ENCODE measurements at regions not wholly inside any gene's neighbourhood (a gene's known extent, or its start where the extent isn't known, plus 50 kb on each side); places are given as distances from the start of the nearest gene placed in this dataset.

DNA sequence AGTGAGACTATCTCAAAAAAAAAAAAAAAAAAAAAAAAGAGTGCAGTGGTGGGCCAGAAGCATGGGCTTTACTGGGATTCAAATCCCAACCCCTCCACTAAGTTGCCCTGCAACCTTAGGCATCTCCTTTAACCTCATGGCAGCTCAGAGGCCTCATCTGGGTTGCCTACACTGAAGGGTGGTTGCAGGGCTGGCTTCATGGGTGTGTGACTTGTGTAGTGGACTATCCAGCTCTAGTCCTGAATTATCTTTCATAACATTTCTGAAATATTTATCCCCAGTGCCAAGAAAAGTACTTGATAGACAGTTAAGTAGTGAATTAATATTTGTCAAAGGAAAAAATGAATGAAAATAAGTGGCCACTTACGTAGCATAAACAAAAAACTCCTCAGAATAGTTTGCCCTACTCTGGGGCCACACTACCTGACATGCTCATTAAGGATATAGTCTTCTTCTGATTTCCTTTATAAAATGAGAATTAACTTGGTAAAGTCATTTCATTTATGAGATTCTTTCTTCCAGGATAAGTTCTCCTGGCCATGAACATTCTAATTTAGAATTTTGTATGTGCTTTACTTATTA, 116.0 kb upstream of the SYT13 start:
- H3K27ac ChIP-seq = no peak overlapping the region
- ATAC-seq (ENCODE audit: insufficient number of reproducible peaks, low FRiP score, low read depth) (no peak), DNase-seq (ENCODE audit: low spot score) (no peak)
- no peaks in the 10 kb centered on the region for H3K27me3 ChIP-seq (replicated peaks; ENCODE audit: insufficient read depth)
- TF ChIP-seq, protein P1, sequence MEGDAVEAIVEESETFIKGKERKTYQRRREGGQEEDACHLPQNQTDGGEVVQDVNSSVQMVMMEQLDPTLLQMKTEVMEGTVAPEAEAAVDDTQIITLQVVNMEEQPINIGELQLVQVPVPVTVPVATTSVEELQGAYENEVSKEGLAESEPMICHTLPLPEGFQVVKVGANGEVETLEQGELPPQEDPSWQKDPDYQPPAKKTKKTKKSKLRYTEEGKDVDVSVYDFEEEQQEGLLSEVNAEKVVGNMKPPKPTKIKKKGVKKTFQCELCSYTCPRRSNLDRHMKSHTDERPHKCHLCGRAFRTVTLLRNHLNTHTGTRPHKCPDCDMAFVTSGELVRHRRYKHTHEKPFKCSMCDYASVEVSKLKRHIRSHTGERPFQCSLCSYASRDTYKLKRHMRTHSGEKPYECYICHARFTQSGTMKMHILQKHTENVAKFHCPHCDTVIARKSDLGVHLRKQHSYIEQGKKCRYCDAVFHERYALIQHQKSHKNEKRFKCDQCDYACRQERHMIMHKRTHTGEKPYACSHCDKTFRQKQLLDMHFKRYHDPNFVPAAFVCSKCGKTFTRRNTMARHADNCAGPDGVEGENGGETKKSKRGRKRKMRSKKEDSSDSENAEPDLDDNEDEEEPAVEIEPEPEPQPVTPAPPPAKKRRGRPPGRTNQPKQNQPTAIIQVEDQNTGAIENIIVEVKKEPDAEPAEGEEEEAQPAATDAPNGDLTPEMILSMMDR (IDR thresholded peaks at IDR 0.05) = no peak
- no peaks in the 10 kb centered on the region for H3K9me3 ChIP-seq
- H3K4me1 ChIP-seq (ENCODE audit: control insufficient read depth in 1 of 2, low read depth in 2 of 2) = peaks cover 0 to 6% of the 10 kb centered on the region in 2 donors
- no peaks in the 10 kb centered on the region for H3K36me3 ChIP-seq
- no peak overlapping the region for H3K4me3 ChIP-seq

DNA sequence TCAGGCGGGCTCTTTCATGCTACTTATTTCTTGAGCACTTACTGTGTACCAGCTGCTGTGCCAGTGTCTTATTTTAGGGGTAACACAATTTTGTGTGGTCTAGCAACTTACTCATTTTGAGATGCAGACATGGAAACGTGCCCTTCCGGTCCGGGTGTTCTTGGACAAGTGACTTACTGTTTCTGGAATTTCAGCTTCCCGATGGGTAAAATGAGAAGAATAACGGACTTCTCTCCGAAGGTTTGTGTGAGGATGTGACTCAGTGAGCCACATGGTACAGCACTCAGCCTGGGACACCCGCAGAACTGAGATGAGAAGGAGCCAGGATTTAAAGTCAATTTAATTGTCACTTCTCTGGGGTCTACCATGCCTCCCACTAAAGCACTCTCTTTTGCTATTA, 114.5 kb upstream of the SYT13 start:
- no peaks in the 10 kb centered on the region for H3K27me3 ChIP-seq (replicated peaks; ENCODE audit: insufficient read depth)
- no peak overlapping the region for H3K27ac ChIP-seq
- no peak overlapping the region for H3K4me3 ChIP-seq
- no peaks in the 10 kb centered on the region for H3K9me3 ChIP-seq
- TF ChIP-seq, protein P1 (IDR thresholded peaks at IDR 0.05) = no peak
- DNase-seq (ENCODE audit: low spot score) = no peak
- no peaks in the 10 kb centered on the region for H3K36me3 ChIP-seq
- H3K4me1 ChIP-seq (ENCODE audit: control insufficient read depth in 1 of 2, low read depth in 2 of 2) = peaks cover 0 to 6% of the 10 kb centered on the region in 2 donors
- no peak for ATAC-seq (ENCODE audit: insufficient number of reproducible peaks, low FRiP score, low read depth)

- Histone ChIP-seq H3K27me3 (replicated peaks; ENCODE audit: insufficient read depth) (no peaks in the 10 kb centered on the region), H3K4me1 (ENCODE audit: control insufficient read depth in 1 of 2, low read depth in 2 of 2) (peaks cover 0 to 6% of the 10 kb centered on the region in 2 donors), H3K4me3 (no peak overlapping the region), H3K27ac (no peak overlapping the region), H3K36me3 (no peaks in the 10 kb centered on the region), H3K9me3 (no peaks in the 10 kb centered on the region)
- TF ChIP-seq, protein P1 (IDR thresholded peaks at IDR 0.05) = no peak
- DNase-seq (ENCODE audit: low spot score) = no peak
- ATAC-seq (ENCODE audit: insufficient number of reproducible peaks, low FRiP score, low read depth) = no peak
Measured at GRCh38 chr11:45399166-45399565, 113.0 kb upstream of the SYT13 start.

- Histone ChIP-seq H3K4me1 (ENCODE audit: control insufficient read depth in 1 of 2, low read depth in 2 of 2) (peaks cover 0 to 6% of the 10 kb centered on the region in 2 donors), H3K36me3 (no peaks in the 10 kb centered on the region), H3K9me3 (no peaks in the 10 kb centered on the region), H3K4me3 (no peak overlapping the region), H3K27me3 (replicated peaks; ENCODE audit: insufficient read depth) (no peaks in the 10 kb centered on the region), H3K27ac (no peak overlapping the region)
- TF ChIP-seq, protein P1 (IDR thresholded peaks at IDR 0.05) = no peak
- DNase-seq (ENCODE audit: low spot score) (no peak), ATAC-seq (ENCODE audit: insufficient number of reproducible peaks, low FRiP score, low read depth) (no peak)
Measured at GRCh38 chr11:45398325-45398724, 112.2 kb upstream of the SYT13 start.

GRCh38 chr11:45396394-45396793, 110.3 kb upstream of the SYT13 start:
- H3K9me3 ChIP-seq = no peaks in the 10 kb centered on the region
- no peak overlapping the region for H3K27ac ChIP-seq
- TF ChIP-seq, protein P1 (IDR thresholded peaks at IDR 0.05) = no peak
- peaks cover 0 to 6% of the 10 kb centered on the region in 2 donors for H3K4me1 ChIP-seq (ENCODE audit: control insufficient read depth in 1 of 2, low read depth in 2 of 2)
- no peak overlapping the region for H3K4me3 ChIP-seq
- DNase-seq (ENCODE audit: low spot score) (no peak), ATAC-seq (ENCODE audit: insufficient number of reproducible peaks, low FRiP score, low read depth) (no peak)
- no peaks in the 10 kb centered on the region for H3K36me3 ChIP-seq
- H3K27me3 ChIP-seq (replicated peaks; ENCODE audit: insufficient read depth) = no peaks in the 10 kb centered on the region
